SK-N-SH (cell line): ENCODE measurements at regions not wholly inside any gene's neighbourhood (a gene's known extent, or its start where the extent isn't known, plus 50 kb on each side); places are given as distances from the start of the nearest gene placed in this dataset.

Source experiments
- CTCF ChIA-PET: fragments of 300-600, 350-600 bp; formaldehyde crosslinking; extraction: SDS; loops from one replicate; lab custom pipeline; 2021; lab: Yijun Ruan, JAX
- POLR2A ChIA-PET: fragments of 350-600 bp; sonication (Branson Sonifier 250); formaldehyde crosslinking; extraction: SDS; loops from one replicate; lab custom pipeline; 2020; ENCODE audit warnings: antibody characterized with exemption, inconsistent platforms; lab: Yijun Ruan, JAX
- DNase-seq: peaks from one replicate; pipeline ENCODE4 v3.0.0; 2012
- H2AFZ ChIP-seq: fragments of 200-600 bp; sonication (generic); 2 replicates; pipeline ENCODE4 v1.8.1; 2016; ENCODE audit warnings: antibody characterized with exemption, mild to moderate bottlenecking, low read depth
- H3F3A ChIP-seq: fragments of 200-600 bp; sonication (generic); replicated peaks from 2 replicates; pipeline ENCODE3; 2016; ENCODE audit warnings: antibody characterized with exemption, mild to moderate bottlenecking; ENCODE audit not compliant: insufficient read depth
- H3K27ac ChIP-seq, 2 experiments: fragments of 200-500 bp in 1 of 2; fragments of 200-600 bp in 1 of 2; sonication (Bioruptor generic) in 1 of 2; sonication (generic), shearing (Covaris generic) in 1 of 2; 2 replicates each; pipeline versions ENCODE4 v1.5.1 to v1.6.1; 2014 to 2016; ENCODE audit warnings: low read depth in 2 of 2, inconsistent platforms in 1 of 2, low read length in 1 of 2, mild to moderate bottlenecking in 1 of 2, mixed read lengths in 1 of 2
- H3K27me3 ChIP-seq: fragments of 200-600 bp; sonication (generic), shearing (Covaris generic); 2 replicates; pipeline ENCODE4 v1.6.1; 2016; ENCODE audit warnings: mixed run types; ENCODE audit not compliant: insufficient read depth
- H3K36me3 ChIP-seq, 2 experiments: fragments of 200-500 bp in 1 of 2; fragments of 200-600 bp in 1 of 2; sonication (Bioruptor generic) in 1 of 2; sonication (generic) in 1 of 2; replicated peaks in 1 of 2; 2 replicates each; pipeline versions ENCODE3 to v1.5.1; 2014 to 2016; ENCODE audit warnings: low read length in 1 of 2, mild to moderate bottlenecking in 1 of 2; ENCODE audit not compliant: insufficient read depth in 2 of 2, control insufficient read depth in 1 of 2
- H3K4me1 ChIP-seq, 2 experiments: fragments of 200-500 bp in 1 of 2; fragments of 200-600 bp in 1 of 2; sonication (Bioruptor generic) in 1 of 2; sonication (generic), shearing (Covaris generic) in 1 of 2; 2 replicates each; pipeline versions ENCODE4 v1.5.1 to v1.6.1; 2014 to 2016; ENCODE audit warnings: low read depth in 1 of 2, low read length in 1 of 2, mixed run types in 1 of 2; ENCODE audit not compliant: insufficient read depth in 2 of 2, control insufficient read depth in 1 of 2
- H3K4me2 ChIP-seq: fragments of 200-600 bp; sonication (generic), shearing (Covaris generic); 2 replicates; pipeline ENCODE4 v1.6.1; 2017; ENCODE audit warnings: mixed run types
- H3K4me3 ChIP-seq, 2 experiments: fragments of 200-500 bp in 1 of 2; fragments of 200-600 bp in 1 of 2; sonication (Bioruptor generic) in 1 of 2; sonication (generic), shearing (Covaris generic) in 1 of 2; 2 replicates each; pipeline versions ENCODE4 v1.5.1 to v1.8.1; 2014 to 2016; ENCODE audit warnings: low read depth in 2 of 2, inconsistent platforms in 1 of 2, low read length in 1 of 2, mild to moderate bottlenecking in 1 of 2, mixed read lengths in 1 of 2, moderate library complexity in 1 of 2
- H3K79me2 ChIP-seq: fragments of 200-600 bp; sonication (generic); 2 replicates; pipeline ENCODE4 v1.8.1; 2017; ENCODE audit warnings: mild to moderate bottlenecking; ENCODE audit not compliant: insufficient read depth
- H3K9ac ChIP-seq: fragments of 200-600 bp; sonication (generic); 2 replicates; pipeline ENCODE4 v1.6.1; 2017; ENCODE audit warnings: mixed run types
- H3K9me2 ChIP-seq: fragments of 200-600 bp; sonication (generic); 2 replicates; pipeline ENCODE4 v1.6.1; 2017; ENCODE audit warnings: mixed run types
- H3K9me3 ChIP-seq: fragments of 200-600 bp; sonication (generic); 2 replicates; pipeline ENCODE4 v1.6.1; 2017; ENCODE audit warnings: mixed run types, mild to moderate bottlenecking, moderate library complexity
- H4K20me1 ChIP-seq: fragments of 200-600 bp; sonication (generic); 2 replicates; pipeline ENCODE4 v1.6.1; 2017; ENCODE audit warnings: mild to moderate bottlenecking, mixed run types; ENCODE audit not compliant: insufficient read depth
- ELF1 ChIP-seq: IDR thresholded peaks from 2 replicates; pipeline ENCODE4 v1.4.0; 2012
- EP300 ChIP-seq, 2 experiments: IDR thresholded peaks; 2 replicates each; pipeline versions ENCODE4 v1.4.0 to v1.6.1; 2012; ENCODE audit warnings: borderline replicate concordance in 1 of 2, low read depth in 1 of 2, low read length in 1 of 2
- FOSL2 ChIP-seq: IDR thresholded peaks from 2 replicates; pipeline ENCODE4 v1.4.0; 2012; ENCODE audit warnings: low read depth, mild to moderate bottlenecking, moderate library complexity, borderline replicate concordance
- FOXJ3 ChIP-seq: sonication (generic); formaldehyde crosslinking; IDR thresholded peaks from 2 replicates; pipeline ENCODE4 v1.5.1; 2020; ENCODE audit warnings: mild to moderate bottlenecking, missing genetic modification reagents
- GABPA ChIP-seq: IDR thresholded peaks from 2 replicates; pipeline ENCODE4 v1.4.0; 2012; ENCODE audit warnings: low read depth, mild to moderate bottlenecking
- IRF3 ChIP-seq: fragments of 150-350 bp; IDR thresholded peaks from 2 replicates; pipeline ENCODE4 v1.6.1; 2016; ENCODE audit warnings: mild to moderate bottlenecking, low read depth, low read length
- JUND ChIP-seq: IDR thresholded peaks from 2 replicates; pipeline ENCODE4 v1.4.0; 2012
- MEF2A ChIP-seq: IDR thresholded peaks from 2 replicates; pipeline ENCODE4 v1.4.0; 2012; ENCODE audit warnings: low read depth, borderline replicate concordance
- MXI1 ChIP-seq: IDR thresholded peaks from 2 replicates; pipeline ENCODE4 v1.6.1; 2012; ENCODE audit warnings: mild to moderate bottlenecking, low read depth, low read length, improper control_type of control experiment
- RAD21 ChIP-seq: IDR thresholded peaks from 2 replicates; pipeline ENCODE4 v1.6.1; 2012; ENCODE audit warnings: mild to moderate bottlenecking, low read length
- RFX5 ChIP-seq: IDR thresholded peaks from 2 replicates; pipeline ENCODE4 v1.6.1; 2012; ENCODE audit warnings: mild to moderate bottlenecking, improper control_type of control experiment, low read length
- SIN3A ChIP-seq: IDR thresholded peaks from 2 replicates; pipeline ENCODE4 v1.6.1; 2012; ENCODE audit warnings: low read depth, mild to moderate bottlenecking, low read length, moderate library complexity, borderline replicate concordance
- SMC3 ChIP-seq: IDR thresholded peaks from 2 replicates; pipeline ENCODE4 v1.6.1; 2012; ENCODE audit warnings: low read depth, low read length, improper control_type of control experiment
- TAF1 ChIP-seq: IDR thresholded peaks from 2 replicates; pipeline ENCODE4 v1.6.1; 2012; ENCODE audit warnings: low read depth, mild to moderate bottlenecking, low read length, moderate library complexity, borderline replicate concordance
- TEAD4 ChIP-seq: IDR thresholded peaks from 2 replicates; pipeline ENCODE4 v1.4.0; 2012; ENCODE audit warnings: mild to moderate bottlenecking, borderline replicate concordance; ENCODE audit not compliant: insufficient read depth
- USF2 ChIP-seq: fragments of 150-350 bp; IDR thresholded peaks from 2 replicates; pipeline ENCODE4 v1.6.1; 2017; ENCODE audit warnings: antibody characterized with exemption, low read length, low read depth, borderline replicate concordance
- YY1 ChIP-seq: IDR thresholded peaks from 2 replicates; pipeline ENCODE4 v1.4.0; 2012; ENCODE audit warnings: low read depth, mild to moderate bottlenecking
- WGBS: methylation state at CpG from one replicate; pipeline ENCODE4 v1.1.6; 2017; ENCODE audit warnings: low lambda C conversion rate; 5-methylcytosine and 5-hydroxymethylcytosine counted together
- TF ChIP-seq, protein P1 (sequence below): IDR thresholded peaks from 2 replicates; pipeline ENCODE4 v1.4.0; 2012; ENCODE audit warnings: low read depth

DNA sequence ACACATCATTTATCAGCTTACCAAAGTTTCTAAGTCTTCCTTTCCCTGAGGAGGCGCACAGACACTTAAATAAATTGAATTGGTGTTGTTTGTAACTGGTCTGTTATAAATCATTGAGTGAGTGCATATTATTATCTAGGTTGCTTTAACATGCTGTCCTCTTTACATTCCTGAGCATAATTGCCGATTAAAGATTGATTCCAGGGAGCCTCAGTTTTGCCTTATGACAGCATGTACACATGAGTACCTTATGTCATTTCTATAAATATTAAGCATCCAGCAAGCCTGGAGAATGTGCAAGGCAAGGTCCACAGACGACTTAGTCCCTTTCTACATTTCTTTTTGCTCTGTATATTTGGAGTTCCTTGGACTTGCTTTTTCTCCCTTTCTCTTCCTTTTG is 177.9 kb upstream of the STEAP4 start:
- CTCF ChIA-PET, result interaction anchor here (1.1 kb wide), 1 partner anchor 24 kb away, joined by 3 read pairs; no protein-coding TSS in a partner anchor
- POLR2A ChIA-PET, result no interaction called here
- no peaks in the 10 kb centered on the region for H3K9me2 ChIP-seq

DNA sequence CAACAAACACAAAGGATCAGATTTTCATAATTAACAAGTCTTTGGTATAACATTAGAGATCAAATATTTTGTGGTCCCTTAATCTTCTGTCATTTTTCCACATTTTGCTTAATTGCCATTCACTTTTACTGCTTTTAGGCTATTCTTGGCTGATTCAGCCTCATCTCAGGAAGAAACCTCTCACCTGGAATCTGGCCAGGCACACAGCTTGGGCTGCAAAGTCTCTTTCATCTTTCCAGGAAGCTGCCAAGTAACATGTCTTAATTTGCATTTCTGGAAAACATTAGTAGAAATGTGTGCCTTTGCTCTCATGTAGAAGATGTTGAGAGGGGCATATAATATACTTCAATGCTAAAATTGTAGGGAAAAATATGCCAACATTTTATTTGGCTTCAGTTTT is 174.2 kb upstream of the STEAP4 start:
- Histone ChIP-seq H2AFZ (no peak overlapping the region), H3K27ac (no peak overlapping the region), H3K27me3 (no peaks in the 10 kb centered on the region), H3F3A (no peaks in the 10 kb centered on the region), H3K36me3 (no peaks in the 10 kb centered on the region), H3K4me2 (no peak overlapping the region), H4K20me1 (no peaks in the 10 kb centered on the region), H3K9me2 (no peaks in the 10 kb centered on the region), H3K9ac (no peak overlapping the region), H3K79me2 (no peaks in the 10 kb centered on the region), H3K4me1 (peaks cover 0 to 2% of the 10 kb centered on the region in 2 experiments; a peak in 2 of 4 replicates), H3K4me3 (no peak overlapping the region), H3K9me3 (no peaks in the 10 kb centered on the region)
- ChIA-PET CTCF (no interaction called here), POLR2A (no interaction called here)
- no peak for DNase-seq
- TF ChIP-seq RFX5 (no peak), IRF3 (no peak), TAF1 (no peak), ELF1 (no peak), TEAD4 (no peak), SIN3A (no peak), MEF2A (no peak), EP300 (IDR thresholded peaks at IDR 0.05; ENCODE audit: borderline replicate concordance in 1 of 2, low read depth in 1 of 2, low read length in 1 of 2) (no peak), JUND (no peak), SMC3 (no peak), RAD21 (no peak), YY1 (no peak), FOSL2 (no peak), MXI1 (no peak), GABPA (no peak), USF2 (no peak)

More for the DNA sequence above, 177.9 kb upstream of the STEAP4 start:
- Histone ChIP-seq H3K9ac (no peak overlapping the region), H3K36me3 (no peaks in the 10 kb centered on the region), H3K27me3 (no peaks in the 10 kb centered on the region), H2AFZ (no peak overlapping the region), H3K79me2 (no peaks in the 10 kb centered on the region), H3F3A (no peaks in the 10 kb centered on the region), H4K20me1 (no peaks in the 10 kb centered on the region), H3K4me1 (peaks cover 0 to 2% of the 10 kb centered on the region in 2 experiments; a peak in 2 of 4 replicates), H3K4me3 (no peak overlapping the region), H3K27ac (no peak overlapping the region), H3K9me3 (no peaks in the 10 kb centered on the region), H3K4me2 (no peak overlapping the region)
- 31% methylated on average over 3 of the region's 3 CpGs for WGBS
- TF ChIP-seq FOSL2, result no peak
- no peak for TF ChIP-seq SIN3A
- TF ChIP-seq RFX5, result no peak
- TF ChIP-seq FOXJ3 (CRISPR knock-in tag), result no peak
- TF ChIP-seq, protein P1, sequence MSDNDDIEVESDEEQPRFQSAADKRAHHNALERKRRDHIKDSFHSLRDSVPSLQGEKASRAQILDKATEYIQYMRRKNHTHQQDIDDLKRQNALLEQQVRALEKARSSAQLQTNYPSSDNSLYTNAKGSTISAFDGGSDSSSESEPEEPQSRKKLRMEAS, result no peak
- no peak for TF ChIP-seq MEF2A
- DNase-seq, result no peak
